ENCODE measurements at regions not wholly inside any gene's neighbourhood (a gene's known extent, or its start where the extent isn't known, plus 50 kb on each side); places are given as distances from the start of the nearest gene placed in this dataset.

GRCh38 chr6:91672201-91672600 is 1085.3 kb upstream of the MAP3K7 start:
- Histone ChIP-seq H3K9me3 (ENCODE audit: low read length) (no peaks in the 10 kb centered on the region), H3K4me2 (ENCODE audit: low read length) (no peak overlapping the region)

GRCh38 chr6:91669871-91670268 is 1083.0 kb upstream of the MAP3K7 start:
- H3K4me3 ChIP-seq (ENCODE audit: low read length) = peak overlapping the region; percentile 42
- no peaks in the 10 kb centered on the region for H3K9me2 ChIP-seq (ENCODE audit: insufficient read depth, low read length)
- peak overlapping the region; percentile 56 for H3K4me2 ChIP-seq (ENCODE audit: low read length)
- no peaks in the 10 kb centered on the region for H3F3A ChIP-seq (ENCODE audit: insufficient read depth, low read length, poor library complexity, severe bottlenecking)
- peak overlapping the region; percentile 88 for H3K27ac ChIP-seq (ENCODE audit: low read length)
- no peak overlapping the region for H2AFZ ChIP-seq (ENCODE audit: low read depth, low read length)
- no peaks in the 10 kb centered on the region for H3K27me3 ChIP-seq (ENCODE audit: insufficient read depth, low read depth, low read length)
- no peaks in the 10 kb centered on the region for H3K36me3 ChIP-seq (ENCODE audit: insufficient read depth, low read length)
- no peaks in the 10 kb centered on the region for H4K20me1 ChIP-seq (ENCODE audit: insufficient read depth)
- TF ChIP-seq POLR2AphosphoS5 (IDR thresholded peaks at IDR 0.05) (no peak), MXI1 (conservative IDR thresholded peaks at IDR 0.05; ENCODE audit: poor library complexity, severe bottlenecking) (no peak), RAD21 (conservative IDR thresholded peaks at IDR 0.05) (no peak), EP300 (conservative IDR thresholded peaks at IDR 0.05; ENCODE audit: poor library complexity, severe bottlenecking) (peak; percentile 9), TAF1 (IDR thresholded peaks at IDR 0.05; ENCODE audit: low read depth) (no peak), EZH2 (IDR thresholded peaks at IDR 0.05; ENCODE audit: borderline replicate concordance, insufficient read depth, low read length, poor library complexity, severe bottlenecking) (no peak), SMC3 (conservative IDR thresholded peaks at IDR 0.05; ENCODE audit: poor library complexity) (no peak)
- TF ChIP-seq, protein P1, sequence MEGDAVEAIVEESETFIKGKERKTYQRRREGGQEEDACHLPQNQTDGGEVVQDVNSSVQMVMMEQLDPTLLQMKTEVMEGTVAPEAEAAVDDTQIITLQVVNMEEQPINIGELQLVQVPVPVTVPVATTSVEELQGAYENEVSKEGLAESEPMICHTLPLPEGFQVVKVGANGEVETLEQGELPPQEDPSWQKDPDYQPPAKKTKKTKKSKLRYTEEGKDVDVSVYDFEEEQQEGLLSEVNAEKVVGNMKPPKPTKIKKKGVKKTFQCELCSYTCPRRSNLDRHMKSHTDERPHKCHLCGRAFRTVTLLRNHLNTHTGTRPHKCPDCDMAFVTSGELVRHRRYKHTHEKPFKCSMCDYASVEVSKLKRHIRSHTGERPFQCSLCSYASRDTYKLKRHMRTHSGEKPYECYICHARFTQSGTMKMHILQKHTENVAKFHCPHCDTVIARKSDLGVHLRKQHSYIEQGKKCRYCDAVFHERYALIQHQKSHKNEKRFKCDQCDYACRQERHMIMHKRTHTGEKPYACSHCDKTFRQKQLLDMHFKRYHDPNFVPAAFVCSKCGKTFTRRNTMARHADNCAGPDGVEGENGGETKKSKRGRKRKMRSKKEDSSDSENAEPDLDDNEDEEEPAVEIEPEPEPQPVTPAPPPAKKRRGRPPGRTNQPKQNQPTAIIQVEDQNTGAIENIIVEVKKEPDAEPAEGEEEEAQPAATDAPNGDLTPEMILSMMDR (IDR thresholded peaks at IDR 0.05; ENCODE audit: poor library complexity, severe bottlenecking) = no peak
- TF ChIP-seq, protein P2, sequence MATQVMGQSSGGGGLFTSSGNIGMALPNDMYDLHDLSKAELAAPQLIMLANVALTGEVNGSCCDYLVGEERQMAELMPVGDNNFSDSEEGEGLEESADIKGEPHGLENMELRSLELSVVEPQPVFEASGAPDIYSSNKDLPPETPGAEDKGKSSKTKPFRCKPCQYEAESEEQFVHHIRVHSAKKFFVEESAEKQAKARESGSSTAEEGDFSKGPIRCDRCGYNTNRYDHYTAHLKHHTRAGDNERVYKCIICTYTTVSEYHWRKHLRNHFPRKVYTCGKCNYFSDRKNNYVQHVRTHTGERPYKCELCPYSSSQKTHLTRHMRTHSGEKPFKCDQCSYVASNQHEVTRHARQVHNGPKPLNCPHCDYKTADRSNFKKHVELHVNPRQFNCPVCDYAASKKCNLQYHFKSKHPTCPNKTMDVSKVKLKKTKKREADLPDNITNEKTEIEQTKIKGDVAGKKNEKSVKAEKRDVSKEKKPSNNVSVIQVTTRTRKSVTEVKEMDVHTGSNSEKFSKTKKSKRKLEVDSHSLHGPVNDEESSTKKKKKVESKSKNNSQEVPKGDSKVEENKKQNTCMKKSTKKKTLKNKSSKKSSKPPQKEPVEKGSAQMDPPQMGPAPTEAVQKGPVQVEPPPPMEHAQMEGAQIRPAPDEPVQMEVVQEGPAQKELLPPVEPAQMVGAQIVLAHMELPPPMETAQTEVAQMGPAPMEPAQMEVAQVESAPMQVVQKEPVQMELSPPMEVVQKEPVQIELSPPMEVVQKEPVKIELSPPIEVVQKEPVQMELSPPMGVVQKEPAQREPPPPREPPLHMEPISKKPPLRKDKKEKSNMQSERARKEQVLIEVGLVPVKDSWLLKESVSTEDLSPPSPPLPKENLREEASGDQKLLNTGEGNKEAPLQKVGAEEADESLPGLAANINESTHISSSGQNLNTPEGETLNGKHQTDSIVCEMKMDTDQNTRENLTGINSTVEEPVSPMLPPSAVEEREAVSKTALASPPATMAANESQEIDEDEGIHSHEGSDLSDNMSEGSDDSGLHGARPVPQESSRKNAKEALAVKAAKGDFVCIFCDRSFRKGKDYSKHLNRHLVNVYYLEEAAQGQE (IDR thresholded peaks at IDR 0.05; ENCODE audit: borderline replicate concordance) = peak; percentile 6
- no peaks in the 10 kb centered on the region for H3K79me2 ChIP-seq (replicated peaks; ENCODE audit: insufficient read depth, low read length)
- no peaks in the 10 kb centered on the region for H3K9me3 ChIP-seq (ENCODE audit: low read length)
- peak overlapping the region; percentile 44 for H3K9ac ChIP-seq (ENCODE audit: low read length)

More at GRCh38 chr6:91672201-91672600, 1085.3 kb upstream of the MAP3K7 start:
- Histone ChIP-seq H3K27me3 (ENCODE audit: insufficient read depth, low read depth, low read length) (no peaks in the 10 kb centered on the region), H3K9me2 (ENCODE audit: insufficient read depth, low read length) (no peaks in the 10 kb centered on the region), H3F3A (ENCODE audit: insufficient read depth, low read length, poor library complexity, severe bottlenecking) (no peaks in the 10 kb centered on the region), H3K36me3 (ENCODE audit: insufficient read depth, low read length) (no peaks in the 10 kb centered on the region), H3K79me2 (replicated peaks; ENCODE audit: insufficient read depth, low read length) (no peaks in the 10 kb centered on the region), H4K20me1 (ENCODE audit: insufficient read depth) (no peaks in the 10 kb centered on the region), H3K27ac (ENCODE audit: low read length) (no peak overlapping the region), H3K9ac (ENCODE audit: low read length) (no peak overlapping the region), H3K4me3 (ENCODE audit: low read length) (no peak overlapping the region), H2AFZ (ENCODE audit: low read depth, low read length) (no peak overlapping the region)
- TF ChIP-seq, protein P1 (IDR thresholded peaks at IDR 0.05; ENCODE audit: poor library complexity, severe bottlenecking) = no peak
- TF ChIP-seq POLR2AphosphoS5 (IDR thresholded peaks at IDR 0.05) (no peak), SMC3 (conservative IDR thresholded peaks at IDR 0.05; ENCODE audit: poor library complexity) (no peak), RAD21 (conservative IDR thresholded peaks at IDR 0.05) (no peak), TAF1 (IDR thresholded peaks at IDR 0.05; ENCODE audit: low read depth) (no peak), EZH2 (IDR thresholded peaks at IDR 0.05; ENCODE audit: borderline replicate concordance, insufficient read depth, low read length, poor library complexity, severe bottlenecking) (no peak), MXI1 (conservative IDR thresholded peaks at IDR 0.05; ENCODE audit: poor library complexity, severe bottlenecking) (no peak), EP300 (conservative IDR thresholded peaks at IDR 0.05; ENCODE audit: poor library complexity, severe bottlenecking) (no peak)
- TF ChIP-seq, protein P2 (IDR thresholded peaks at IDR 0.05; ENCODE audit: borderline replicate concordance) = no peak
